ENCODE measurements at regions not wholly inside any gene's neighbourhood (a gene's known extent, or its start where the extent isn't known, plus 50 kb on each side); places are given as distances from the start of the nearest gene placed in this dataset.

DNA sequence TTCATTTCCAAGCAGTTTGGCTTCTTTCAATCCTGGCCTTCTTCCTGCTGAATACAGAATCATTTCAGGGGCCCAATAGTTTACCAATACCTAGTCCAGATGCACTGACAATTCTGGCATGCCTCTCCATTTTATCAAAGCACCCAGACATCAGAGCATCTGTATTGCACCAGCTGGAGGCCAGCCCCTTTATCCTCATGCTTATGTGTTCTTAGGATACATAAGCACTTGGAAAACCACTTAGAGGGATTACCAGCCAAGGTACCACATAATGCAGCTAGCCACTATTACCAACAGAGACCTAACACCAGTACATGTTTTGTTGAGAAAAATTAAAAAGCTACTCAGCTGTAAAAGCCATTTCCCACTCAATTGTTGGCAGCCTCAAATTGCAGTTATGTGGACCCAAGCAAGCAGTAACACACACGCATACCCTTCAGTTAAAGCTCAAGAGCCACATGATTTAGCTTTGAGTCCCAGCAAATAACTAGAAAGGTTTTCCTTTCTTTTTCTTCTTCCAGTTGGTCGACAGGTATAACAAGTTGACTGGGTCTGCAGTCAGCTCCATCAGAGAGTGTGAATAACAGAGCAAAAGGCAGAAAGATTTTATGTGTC is 263.8 kb downstream of the DIO2 start:
- TF ChIP-seq, protein P1, sequence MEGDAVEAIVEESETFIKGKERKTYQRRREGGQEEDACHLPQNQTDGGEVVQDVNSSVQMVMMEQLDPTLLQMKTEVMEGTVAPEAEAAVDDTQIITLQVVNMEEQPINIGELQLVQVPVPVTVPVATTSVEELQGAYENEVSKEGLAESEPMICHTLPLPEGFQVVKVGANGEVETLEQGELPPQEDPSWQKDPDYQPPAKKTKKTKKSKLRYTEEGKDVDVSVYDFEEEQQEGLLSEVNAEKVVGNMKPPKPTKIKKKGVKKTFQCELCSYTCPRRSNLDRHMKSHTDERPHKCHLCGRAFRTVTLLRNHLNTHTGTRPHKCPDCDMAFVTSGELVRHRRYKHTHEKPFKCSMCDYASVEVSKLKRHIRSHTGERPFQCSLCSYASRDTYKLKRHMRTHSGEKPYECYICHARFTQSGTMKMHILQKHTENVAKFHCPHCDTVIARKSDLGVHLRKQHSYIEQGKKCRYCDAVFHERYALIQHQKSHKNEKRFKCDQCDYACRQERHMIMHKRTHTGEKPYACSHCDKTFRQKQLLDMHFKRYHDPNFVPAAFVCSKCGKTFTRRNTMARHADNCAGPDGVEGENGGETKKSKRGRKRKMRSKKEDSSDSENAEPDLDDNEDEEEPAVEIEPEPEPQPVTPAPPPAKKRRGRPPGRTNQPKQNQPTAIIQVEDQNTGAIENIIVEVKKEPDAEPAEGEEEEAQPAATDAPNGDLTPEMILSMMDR (IDR thresholded peaks at IDR 0.05), result no peak
- TF ChIP-seq POLR2A (IDR thresholded peaks at IDR 0.05) (no peak), POLR2AphosphoS5 (IDR thresholded peaks at IDR 0.05) (no peak)

All from breast epithelium (tissue), 3 donors.